ENCODE measurements at regions not wholly inside any gene's neighbourhood (a gene's known extent, or its start where the extent isn't known, plus 50 kb on each side); places are given as distances from the start of the nearest gene placed in this dataset.
"Not testable (repeated sequence)": the region's sequence is repeated elsewhere in the genome, so short reads cannot be mapped to it uniquely, and the experiment has no call there.

- Mint-ChIP-seq H3K36me3 (ENCODE audit: low read depth) (no peaks in the 10 kb centered on the region), H3K9me3 (no peaks in the 10 kb centered on the region), H3K4me3 (no peak overlapping the region), H3K4me1 (ENCODE audit: low read depth) (no peaks in the 10 kb centered on the region), H3K27me3 (ENCODE audit: low read depth) (peaks cover 12% of the 10 kb centered on the region), H3K27ac (no peak overlapping the region)
- CTCF ChIA-PET = interaction anchor here (1.0 kb wide), 1 partner anchor 16 kb away, joined by 3 read pairs; no protein-coding TSS in a partner anchor
- intact Hi-C loops (cut with micrococcal nuclease) = no loop called here
- DNase-seq = no peak
Measured at GRCh38 chr7:116365797-116366196, 133.7 kb upstream of the CAV2 start.

GRCh38 chr7:116367171-116367813, 132.2 kb upstream of the CAV2 start:
- Mint-ChIP-seq H3K4me3 (no peak overlapping the region), H3K27me3 (ENCODE audit: low read depth) (peaks cover 12% of the 10 kb centered on the region), H3K9me3 (no peaks in the 10 kb centered on the region), H3K4me1 (ENCODE audit: low read depth) (no peaks in the 10 kb centered on the region), H3K27ac (no peak overlapping the region), H3K36me3 (ENCODE audit: low read depth) (no peaks in the 10 kb centered on the region)
- intact Hi-C loops (cut with micrococcal nuclease) = no loop called here
- DNase-seq = no peak
- CTCF ChIA-PET = no interaction called here

- Mint-ChIP-seq H3K9me3 (no peaks in the 10 kb centered on the region), H3K4me3 (no peak overlapping the region), H3K27me3 (ENCODE audit: low read depth) (peaks cover 14% of the 10 kb centered on the region), H3K27ac (no peak overlapping the region), H3K4me1 (ENCODE audit: low read depth) (no peaks in the 10 kb centered on the region), H3K36me3 (ENCODE audit: low read depth) (no peaks in the 10 kb centered on the region)
- intact Hi-C loops (cut with micrococcal nuclease) = no loop called here
- CTCF ChIA-PET = interaction anchor here (0.6 kb wide), 1 partner anchor 1469 kb away, joined by 3 read pairs; no protein-coding TSS in a partner anchor
- DNase-seq = no peak
Measured at GRCh38 chr7:116368965-116369364, 130.6 kb upstream of the CAV2 start.

- H3K9me3 Mint-ChIP-seq; DNase-seq; H3K4me1 Mint-ChIP-seq (ENCODE audit: low read depth); intact Hi-C loops (cut with micrococcal nuclease); H3K36me3 Mint-ChIP-seq (ENCODE audit: low read depth); CTCF ChIA-PET; H3K4me3 Mint-ChIP-seq; H3K27ac Mint-ChIP-seq: not testable (repeated sequence)
- H3K27me3 Mint-ChIP-seq (ENCODE audit: low read depth) = peaks cover 14% of the 10 kb centered on the region
Measured at GRCh38 chr7:116371536-116371935, 128.0 kb upstream of the CAV2 start.

GRCh38 chr7:116373229-116373628, 126.3 kb upstream of the CAV2 start:
- intact Hi-C loops (cut with micrococcal nuclease); CTCF ChIA-PET; H3K27me3 Mint-ChIP-seq (ENCODE audit: low read depth): not testable (repeated sequence)

GRCh38 chr7:116377721-116378120, 121.8 kb upstream of the CAV2 start:
- DNase-seq = no peak
- Mint-ChIP-seq H3K27ac (no peak overlapping the region), H3K27me3 (ENCODE audit: low read depth) (peaks cover 5% of the 10 kb centered on the region), H3K9me3 (no peaks in the 10 kb centered on the region), H3K36me3 (ENCODE audit: low read depth) (no peaks in the 10 kb centered on the region), H3K4me1 (ENCODE audit: low read depth) (no peaks in the 10 kb centered on the region), H3K4me3 (no peak overlapping the region)
- intact Hi-C loops (cut with micrococcal nuclease) = no loop called here
- CTCF ChIA-PET = no interaction called here

More at GRCh38 chr7:116373229-116373628, 126.3 kb upstream of the CAV2 start:
- not testable (repeated sequence) for H3K4me3 Mint-ChIP-seq; H3K27ac Mint-ChIP-seq; H3K4me1 Mint-ChIP-seq (ENCODE audit: low read depth); DNase-seq; H3K36me3 Mint-ChIP-seq (ENCODE audit: low read depth); H3K9me3 Mint-ChIP-seq

GRCh38 chr7:116380025-116380424, 119.5 kb upstream of the CAV2 start:
- Mint-ChIP-seq H3K36me3 (ENCODE audit: low read depth) (no peaks in the 10 kb centered on the region), H3K27ac (no peak overlapping the region), H3K4me3 (no peak overlapping the region), H3K9me3 (no peaks in the 10 kb centered on the region), H3K27me3 (ENCODE audit: low read depth) (peaks cover 5% of the 10 kb centered on the region), H3K4me1 (ENCODE audit: low read depth) (no peaks in the 10 kb centered on the region)
- CTCF ChIA-PET = interaction anchor here (0.6 to 1.1 kb wide), 2 partner anchors 9 to 121 kb away, joined by 3 read pairs; no protein-coding TSS in a partner anchor
- no peak for DNase-seq
- intact Hi-C loops (cut with micrococcal nuclease) = no loop called here

GRCh38 chr7:116382375-116382774, 117.2 kb upstream of the CAV2 start:
- no peak overlapping the region for H3K4me3 Mint-ChIP-seq
- H3K27me3 Mint-ChIP-seq (ENCODE audit: low read depth) = peaks cover 5% of the 10 kb centered on the region
- CTCF ChIA-PET = no interaction called here
- no peaks in the 10 kb centered on the region for H3K36me3 Mint-ChIP-seq (ENCODE audit: low read depth)
- intact Hi-C loops (cut with micrococcal nuclease) = no loop called here
- no peaks in the 10 kb centered on the region for H3K9me3 Mint-ChIP-seq
- no peak overlapping the region for H3K27ac Mint-ChIP-seq
- no peak for DNase-seq
- H3K4me1 Mint-ChIP-seq (ENCODE audit: low read depth) = no peaks in the 10 kb centered on the region

GRCh38 chr7:116384936-116385635, 114.5 kb upstream of the CAV2 start:
- H3K27ac Mint-ChIP-seq = no peak overlapping the region
- no peaks in the 10 kb centered on the region for H3K4me1 Mint-ChIP-seq (ENCODE audit: low read depth)
- H3K27me3 Mint-ChIP-seq (ENCODE audit: low read depth) = peaks cover 5% of the 10 kb centered on the region
- no peaks in the 10 kb centered on the region for H3K36me3 Mint-ChIP-seq (ENCODE audit: low read depth)
- CTCF ChIA-PET = no interaction called here
- intact Hi-C loops (cut with micrococcal nuclease) = no loop called here
- DNase-seq = no peak
- no peak overlapping the region for H3K4me3 Mint-ChIP-seq
- H3K9me3 Mint-ChIP-seq = no peaks in the 10 kb centered on the region

- Mint-ChIP-seq H3K4me1 (ENCODE audit: low read depth) (no peaks in the 10 kb centered on the region), H3K4me3 (no peak overlapping the region), H3K27ac (no peak overlapping the region), H3K36me3 (ENCODE audit: low read depth) (no peaks in the 10 kb centered on the region), H3K27me3 (ENCODE audit: low read depth) (peaks cover 4% of the 10 kb centered on the region), H3K9me3 (no peaks in the 10 kb centered on the region)
- DNase-seq = no peak
- intact Hi-C loops (cut with micrococcal nuclease) = no loop called here
- CTCF ChIA-PET = no interaction called here
Measured at GRCh38 chr7:116386674-116387073, 112.9 kb upstream of the CAV2 start.

- H3K27me3 Mint-ChIP-seq (ENCODE audit: low read depth) = peaks cover 8% of the 10 kb centered on the region
- no peaks in the 10 kb centered on the region for H3K4me1 Mint-ChIP-seq (ENCODE audit: low read depth)
- CTCF ChIA-PET = no interaction called here
- DNase-seq = no peak
- intact Hi-C loops (cut with micrococcal nuclease) = no loop called here
- no peak overlapping the region for H3K4me3 Mint-ChIP-seq
- no peaks in the 10 kb centered on the region for H3K9me3 Mint-ChIP-seq
- H3K36me3 Mint-ChIP-seq (ENCODE audit: low read depth) = no peaks in the 10 kb centered on the region
- no peak overlapping the region for H3K27ac Mint-ChIP-seq
Measured at GRCh38 chr7:116390363-116390762, 109.2 kb upstream of the CAV2 start.

- no peaks in the 10 kb centered on the region for H3K36me3 Mint-ChIP-seq (ENCODE audit: low read depth)
- no peak for DNase-seq
- no peak overlapping the region for H3K27ac Mint-ChIP-seq
- CTCF ChIA-PET = no interaction called here
- no peak overlapping the region for H3K4me3 Mint-ChIP-seq
- intact Hi-C loops (cut with micrococcal nuclease) = no loop called here
- H3K4me1 Mint-ChIP-seq (ENCODE audit: low read depth) = no peaks in the 10 kb centered on the region
- H3K9me3 Mint-ChIP-seq = no peaks in the 10 kb centered on the region
- H3K27me3 Mint-ChIP-seq (ENCODE audit: low read depth) = peaks cover 11% of the 10 kb centered on the region
Measured at GRCh38 chr7:116392806-116393205, 106.7 kb upstream of the CAV2 start.

- DNase-seq = no peak
- CTCF ChIA-PET = no interaction called here
- H3K4me1 Mint-ChIP-seq (ENCODE audit: low read depth) = no peaks in the 10 kb centered on the region
- peaks cover 11% of the 10 kb centered on the region for H3K27me3 Mint-ChIP-seq (ENCODE audit: low read depth)
- no peak overlapping the region for H3K4me3 Mint-ChIP-seq
- no peaks in the 10 kb centered on the region for H3K36me3 Mint-ChIP-seq (ENCODE audit: low read depth)
- intact Hi-C loops (cut with micrococcal nuclease) = no loop called here
- no peaks in the 10 kb centered on the region for H3K9me3 Mint-ChIP-seq
- no peak overlapping the region for H3K27ac Mint-ChIP-seq
Measured at GRCh38 chr7:116393654-116394053, 105.9 kb upstream of the CAV2 start.
